Fibroblast of upper back skin (primary cell): ENCODE measurements at regions not wholly inside any gene's neighbourhood (a gene's known extent, or its start where the extent isn't known, plus 50 kb on each side); places are given as distances from the start of the nearest gene placed in this dataset.

Experiments used
- DNase-seq: peaks from one replicate; pipeline ENCODE4 v3.0.0-alpha.2; 2013

DNA sequence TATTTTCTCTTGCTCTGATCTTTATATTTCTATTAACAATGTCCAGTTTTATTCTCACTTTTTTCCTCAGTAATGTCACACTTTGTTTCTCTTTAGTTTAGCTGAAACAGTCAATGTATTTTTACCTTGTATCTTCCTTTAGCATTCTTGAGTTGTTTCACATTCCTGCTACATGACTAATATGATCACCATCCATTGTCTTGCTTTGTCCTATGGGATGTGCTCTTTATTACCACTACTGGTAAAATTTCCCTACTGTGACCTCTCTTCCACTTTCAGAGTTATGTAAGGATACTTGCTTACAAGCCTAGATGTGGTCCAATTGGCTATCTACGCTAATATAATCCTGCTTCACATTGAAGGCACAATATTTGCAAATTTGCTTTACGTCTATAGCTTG is 457.9 kb downstream of the PIK3C3 start:
- DNase-seq: peak; percentile 14

DNA sequence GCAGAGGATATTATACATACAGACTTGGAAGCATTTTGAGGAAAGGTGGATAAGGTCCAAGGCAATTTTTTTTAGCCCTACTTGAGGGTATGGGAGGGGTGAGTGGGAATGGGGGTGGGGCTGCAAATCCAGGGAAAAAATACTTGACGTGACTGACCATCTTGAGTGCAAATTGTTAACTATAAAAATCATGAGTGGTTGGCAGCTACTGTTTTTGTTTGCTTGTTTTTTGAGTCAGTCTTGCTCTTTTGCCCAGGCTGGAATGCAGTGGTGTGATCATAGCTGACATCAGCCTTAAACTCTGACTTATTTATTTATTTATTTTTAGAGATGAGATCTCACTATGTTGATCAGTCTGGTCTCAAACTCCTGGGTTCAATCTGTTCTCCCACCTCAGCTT is 458.8 kb downstream of the PIK3C3 start:
- DNase-seq: no peak

DNA sequence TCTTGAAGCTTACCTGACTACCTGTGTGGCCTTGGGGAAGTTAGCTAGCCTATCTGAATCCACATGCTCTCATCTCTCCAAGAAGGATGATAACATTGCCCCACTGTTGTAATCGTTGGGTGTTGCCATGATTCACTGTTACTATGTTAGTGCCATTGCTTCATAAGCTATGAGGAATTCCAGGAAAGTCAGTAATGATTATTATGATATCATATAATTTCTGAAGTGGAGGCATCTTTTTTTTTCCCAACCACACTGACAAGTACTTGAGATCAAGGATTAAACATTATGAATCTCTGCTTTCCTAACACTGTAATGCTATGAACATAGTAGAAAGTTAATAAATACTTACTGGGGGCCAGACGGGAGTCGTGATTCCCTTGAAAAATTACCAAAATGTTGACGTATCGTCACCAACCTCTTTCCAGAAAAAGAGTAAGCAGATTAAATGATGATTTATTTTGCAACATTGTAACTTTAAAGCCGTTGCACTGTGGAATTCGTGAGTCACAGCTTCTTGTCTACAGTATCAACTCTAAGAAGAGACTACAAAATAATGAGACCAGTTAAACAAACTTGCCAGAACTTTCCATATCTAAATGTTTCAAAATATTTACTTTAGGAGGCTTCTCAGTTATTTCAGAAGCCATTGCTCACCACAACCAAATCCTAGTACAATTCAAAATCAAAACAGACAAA is 459.9 kb downstream of the PIK3C3 start:
- peak; percentile 55 for DNase-seq

DNA sequence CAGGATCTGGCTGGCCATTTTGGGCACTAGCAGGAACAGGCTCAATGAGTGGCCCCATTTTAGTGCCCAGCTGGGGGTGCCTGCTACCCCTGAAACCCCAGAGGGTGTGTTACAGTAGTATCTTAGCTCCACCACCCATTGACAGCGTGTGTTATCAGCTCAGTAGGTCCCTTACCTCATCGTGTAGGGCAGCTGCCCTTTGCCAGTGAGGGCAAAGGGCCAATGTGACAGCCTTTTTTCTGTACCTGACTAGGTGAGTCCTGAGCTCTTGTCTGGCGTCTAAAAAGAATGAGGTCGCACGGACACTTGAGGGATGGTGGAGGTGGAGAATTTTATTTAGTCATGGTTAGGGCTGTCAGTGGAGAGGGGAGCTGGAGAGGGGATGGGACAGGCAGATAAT is 462.2 kb downstream of the PIK3C3 start:
- no peak for DNase-seq

DNA sequence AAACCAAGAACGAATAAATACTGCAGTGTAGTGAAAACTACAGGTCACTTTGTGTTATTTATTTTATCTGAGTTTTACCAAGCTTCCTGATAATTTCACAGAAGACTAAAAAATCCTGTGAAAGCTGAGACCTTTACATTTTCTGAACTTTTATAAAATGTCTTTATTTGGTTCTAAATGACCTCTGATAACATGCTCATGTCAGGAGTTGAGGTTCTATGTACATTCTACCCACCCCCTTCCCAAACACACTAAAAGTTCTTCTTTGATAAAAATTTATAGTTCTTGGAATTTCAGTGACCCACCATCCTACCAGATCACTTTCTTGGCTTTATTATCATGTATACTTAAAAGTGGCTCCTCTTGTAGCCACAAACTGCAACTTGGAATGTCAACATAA is 463.1 kb downstream of the PIK3C3 start:
- DNase-seq: no peak

DNA sequence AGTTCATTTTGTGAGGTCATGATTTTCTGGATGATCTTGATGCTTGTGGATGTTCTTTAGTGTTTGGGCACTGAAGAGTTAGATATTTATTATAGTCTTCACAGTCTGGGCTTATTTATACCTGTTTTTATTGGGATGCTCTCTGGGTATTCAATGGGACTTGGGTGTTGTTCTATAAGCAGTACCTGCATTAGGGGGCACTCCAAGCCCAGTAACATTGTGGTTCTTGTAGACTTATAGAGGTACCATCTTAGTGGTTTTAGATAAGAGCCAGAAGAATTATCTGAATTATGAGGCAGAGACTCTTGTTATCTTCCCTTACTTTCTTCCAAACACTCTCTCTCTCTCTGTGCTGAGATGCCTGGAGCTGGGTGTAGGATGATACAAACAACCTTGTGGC is 470.0 kb downstream of the PIK3C3 start:
- no peak for DNase-seq

DNA sequence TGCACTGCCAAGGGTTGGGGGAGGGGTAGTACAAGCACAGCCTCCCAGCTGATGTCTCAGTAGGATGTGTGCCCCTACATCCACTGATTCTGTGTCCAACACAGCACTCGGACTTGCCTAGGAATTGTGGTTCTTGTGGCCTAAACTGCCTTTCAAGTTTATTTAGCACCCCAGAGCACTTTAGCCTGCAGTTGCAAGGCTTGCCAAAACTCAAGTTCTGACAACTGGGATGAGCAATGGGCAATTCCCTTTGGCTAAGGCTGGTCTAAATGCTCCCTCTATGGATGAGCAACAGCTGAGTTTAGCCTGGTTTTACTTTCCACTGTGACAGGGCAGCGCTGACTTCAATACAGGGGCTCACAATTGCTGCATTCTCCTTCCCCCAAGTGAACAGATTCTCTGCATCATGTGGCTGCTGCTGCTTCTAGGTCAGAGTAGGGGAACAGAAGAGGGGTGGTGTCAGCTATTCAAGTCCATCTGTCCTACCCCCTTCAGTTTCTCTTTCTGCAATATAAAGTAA is 471.5 kb downstream of the PIK3C3 start:
- DNase-seq: no peak

DNA sequence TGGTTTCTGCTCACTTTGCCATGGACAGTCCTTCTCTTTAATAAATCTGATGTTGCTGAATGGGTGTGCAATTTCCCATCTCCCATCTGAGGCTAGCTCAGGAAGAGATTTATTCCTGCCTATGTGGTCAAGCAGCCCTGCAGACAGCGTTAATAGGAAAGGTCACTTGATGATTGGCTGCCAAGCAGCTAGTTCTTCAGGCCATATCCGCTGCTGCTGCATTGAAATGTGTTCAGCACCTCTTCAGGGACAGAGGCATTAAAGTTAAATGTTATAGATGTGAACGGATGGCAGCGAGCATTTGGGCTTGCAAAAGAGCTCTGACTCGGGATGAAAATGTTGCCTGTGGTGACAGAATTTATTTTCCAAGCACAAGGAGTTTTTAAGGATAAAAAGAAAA is 474.2 kb downstream of the PIK3C3 start:
- DNase-seq: no peak

DNA sequence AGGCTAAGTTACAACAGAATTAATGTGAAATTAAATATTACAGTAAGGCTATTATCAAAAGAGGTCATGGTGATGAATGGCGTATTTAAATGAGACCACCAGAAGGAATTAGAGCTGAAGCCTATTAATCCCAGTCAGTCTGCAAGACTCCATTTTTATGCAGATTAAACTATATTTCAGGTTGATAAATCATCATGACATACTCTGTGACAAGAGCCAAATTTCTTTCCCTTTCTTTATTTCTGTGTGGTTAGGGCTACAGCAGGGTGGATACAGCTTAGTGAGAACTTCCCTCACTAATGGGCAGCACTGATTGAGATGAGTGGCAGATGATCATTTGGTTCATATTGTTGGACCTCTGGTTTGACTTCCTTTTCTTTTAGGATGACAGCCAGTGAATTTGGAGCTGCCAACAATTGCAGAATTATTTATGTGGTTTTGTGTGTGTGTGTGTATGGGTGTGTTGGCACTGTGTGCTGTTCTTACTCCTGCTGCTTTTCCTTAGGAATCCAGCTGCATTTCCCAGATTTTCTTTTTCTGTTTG is 481.3 kb downstream of the PIK3C3 start:
- DNase-seq: no peak

DNA sequence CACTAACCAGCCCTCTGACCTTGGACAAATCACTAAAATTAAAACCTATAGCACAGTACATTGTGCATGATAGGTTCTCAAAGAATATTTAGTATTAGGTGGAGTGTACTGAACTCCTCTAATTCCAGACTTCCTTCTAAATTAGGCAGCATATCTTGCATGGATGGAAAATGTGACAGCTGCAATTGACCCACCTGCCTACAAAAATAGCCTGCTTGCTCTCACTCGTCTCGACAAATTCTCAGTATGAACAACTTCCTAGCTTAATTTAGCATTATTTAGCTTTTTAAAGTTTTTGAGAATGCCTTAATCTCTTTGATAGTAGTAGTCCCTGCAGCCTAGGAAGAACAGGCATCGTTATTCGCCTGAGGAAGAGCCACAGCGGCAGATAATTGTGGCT is 482.0 kb downstream of the PIK3C3 start:
- no peak for DNase-seq

DNA sequence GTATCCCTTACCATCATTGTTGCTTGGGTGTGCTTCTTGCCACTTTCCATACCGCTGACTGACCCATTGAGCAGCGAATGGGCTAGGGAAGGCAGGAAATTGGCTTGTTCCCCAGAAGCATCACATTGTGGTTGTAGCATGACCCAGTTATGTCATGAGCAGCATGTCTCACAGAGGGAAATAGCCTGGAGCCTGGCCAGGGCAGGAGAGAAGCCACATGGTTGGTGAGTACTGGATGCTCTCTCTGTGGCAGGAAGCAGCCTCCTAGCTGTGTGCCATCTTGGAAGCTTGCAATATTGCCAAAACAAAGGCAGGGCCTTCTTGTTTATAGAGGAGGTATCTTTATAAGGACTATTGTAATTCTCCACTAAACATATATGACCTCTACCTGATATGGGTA is 482.6 kb downstream of the PIK3C3 start:
- DNase-seq: no peak

DNA sequence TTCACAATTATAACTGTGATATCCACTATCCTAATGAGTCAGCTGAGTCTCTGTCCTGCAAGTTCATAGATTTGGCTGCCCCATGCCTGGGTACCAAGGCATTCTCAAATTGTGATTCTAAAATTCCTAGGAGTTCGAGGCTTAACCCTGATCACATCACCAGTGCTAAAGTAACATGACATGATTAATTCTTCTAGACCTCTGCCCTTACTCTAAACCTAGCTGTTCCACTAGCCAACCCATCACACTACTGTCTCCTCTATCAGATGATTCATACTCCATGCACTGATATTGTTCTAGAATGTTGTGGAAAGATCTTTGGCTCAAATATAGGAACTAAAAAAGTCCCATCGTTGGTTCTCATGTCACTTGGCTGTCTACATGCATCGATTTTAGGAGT is 487.6 kb downstream of the PIK3C3 start:
- peak; percentile 7 for DNase-seq

DNA sequence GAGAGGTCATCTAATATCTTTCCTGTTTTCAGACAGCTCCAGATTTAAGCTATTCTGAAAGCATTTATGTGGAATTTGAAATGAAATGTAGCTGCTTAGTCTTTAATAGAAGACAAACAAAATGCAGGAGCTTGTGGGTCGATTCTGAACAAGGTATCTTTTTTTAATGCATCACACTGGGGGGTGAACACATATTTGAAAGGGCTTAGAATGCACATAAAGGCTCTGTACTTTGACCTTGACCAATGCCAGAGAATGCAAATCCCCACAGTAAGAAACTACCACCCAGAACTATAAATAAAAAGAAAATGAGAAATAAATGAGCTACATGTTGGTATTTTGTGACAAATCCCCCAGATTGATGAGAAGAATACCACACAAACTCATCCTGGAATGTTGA is 489.3 kb downstream of the PIK3C3 start:
- DNase-seq: peak; percentile 5

DNA sequence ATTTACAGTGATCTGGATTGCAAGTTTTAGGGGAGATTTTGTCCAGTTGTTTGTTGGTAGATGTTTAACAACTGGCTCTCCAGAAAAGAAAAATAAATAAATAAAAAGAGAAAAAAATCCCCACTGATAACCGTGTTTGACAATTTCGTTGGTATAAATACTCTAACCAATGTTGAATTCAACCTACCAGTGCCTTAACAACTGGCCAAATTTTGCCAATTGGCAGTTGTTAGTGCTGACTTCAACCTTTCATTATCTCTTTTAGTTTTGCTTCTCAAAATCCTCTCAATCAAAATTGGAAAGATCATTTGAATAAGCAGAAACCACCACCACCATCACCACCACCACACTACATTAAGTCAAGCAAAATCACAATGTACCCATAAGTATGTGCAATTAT is 490.3 kb downstream of the PIK3C3 start:
- no peak for DNase-seq

DNA sequence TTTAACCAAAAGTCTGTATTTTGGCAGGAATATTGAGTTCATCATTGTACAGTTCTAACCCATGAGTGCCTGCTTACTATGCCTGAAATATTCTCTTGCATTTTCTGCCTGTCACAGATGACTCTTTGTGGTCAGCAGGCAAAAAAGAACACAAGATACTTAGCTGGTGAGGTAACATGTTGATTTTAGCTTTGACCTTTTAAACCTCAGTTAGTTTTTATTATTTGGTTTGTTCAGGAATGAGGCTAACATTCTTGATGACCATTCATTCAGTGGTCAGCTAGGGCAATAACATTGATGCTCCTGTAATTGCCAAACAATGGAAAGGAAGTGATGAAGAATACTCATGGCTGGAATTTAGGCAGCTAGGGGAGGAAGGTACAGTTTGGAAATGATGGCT is 491.2 kb downstream of the PIK3C3 start:
- DNase-seq: peak; percentile 72

DNA sequence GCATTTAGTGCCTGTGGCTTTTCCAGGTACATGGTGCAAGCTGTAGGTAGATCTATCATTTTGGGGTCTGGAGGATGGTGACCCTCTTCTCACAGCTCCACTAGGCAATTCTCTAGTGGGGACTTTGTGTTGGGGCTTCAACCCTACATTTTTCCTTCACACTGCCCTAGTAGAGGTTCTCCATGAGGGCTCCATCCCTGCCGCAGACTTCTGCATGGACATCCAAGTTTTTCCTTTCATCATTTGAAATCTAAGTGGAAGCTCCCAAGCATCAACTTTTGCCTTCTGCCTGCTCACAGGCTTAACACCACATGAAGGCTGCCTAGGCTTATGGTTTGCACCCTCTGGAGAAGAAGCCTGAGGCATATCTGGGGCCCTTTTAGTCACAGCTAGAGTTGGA is 492.7 kb downstream of the PIK3C3 start:
- DNase-seq: no peak

DNA sequence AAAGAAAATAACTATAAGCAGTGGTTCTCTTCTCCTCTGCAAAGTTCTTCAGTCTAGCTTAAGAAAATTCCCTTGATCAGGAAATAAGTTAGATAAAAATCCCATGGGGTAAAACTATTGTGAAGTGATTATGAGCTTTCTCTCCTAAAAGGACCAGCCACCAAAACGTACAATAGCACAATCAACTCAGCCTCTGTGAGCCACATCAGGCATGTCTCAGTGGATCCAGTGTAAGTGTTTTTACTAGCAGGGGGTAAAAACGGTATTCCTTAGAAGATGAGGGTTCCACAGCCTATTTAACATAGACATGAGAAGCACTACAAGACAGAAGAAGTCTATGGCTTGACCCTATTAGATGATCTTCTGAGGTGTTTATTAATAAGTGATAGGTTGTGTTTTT is 503.2 kb downstream of the PIK3C3 start:
- DNase-seq: no peak

DNA sequence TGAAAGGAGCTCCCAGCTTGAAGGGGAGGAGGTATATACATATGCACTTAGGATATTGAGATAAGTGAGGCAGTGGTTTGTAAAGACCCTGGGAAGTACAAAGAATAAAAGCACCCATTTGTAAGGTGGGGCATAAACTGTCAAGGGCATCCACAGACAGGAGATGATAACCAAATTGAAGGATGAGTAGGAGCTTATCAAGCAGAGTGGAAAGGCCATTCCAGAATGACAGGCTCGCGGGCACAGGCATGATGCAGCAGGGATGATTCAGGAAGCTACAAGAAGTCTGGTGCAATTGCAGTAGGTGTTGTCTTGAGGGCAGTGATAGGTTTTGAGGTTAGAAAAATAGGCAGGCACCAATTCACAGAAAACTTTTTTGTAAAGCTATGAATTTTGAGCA is 504.8 kb downstream of the PIK3C3 start:
- DNase-seq: no peak

DNA sequence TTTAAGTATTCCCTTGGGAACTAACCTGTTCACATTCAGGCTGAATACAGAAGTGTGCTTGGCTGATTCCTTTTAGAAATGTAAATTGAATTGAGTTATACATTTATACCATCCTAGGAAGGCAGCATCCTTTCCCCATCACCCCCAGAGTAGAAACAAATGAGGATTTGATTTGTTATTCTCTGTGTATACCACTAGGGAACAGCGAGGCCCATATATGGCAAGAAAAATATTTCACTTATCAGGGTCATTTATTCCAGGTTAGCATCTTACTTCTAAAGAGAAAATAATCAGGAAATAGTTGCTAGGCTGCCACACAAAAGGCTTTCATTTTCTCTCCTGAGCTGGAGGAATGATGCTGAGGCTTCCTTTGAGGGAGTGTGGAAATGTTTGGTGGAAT is 516.9 kb downstream of the PIK3C3 start:
- DNase-seq: no peak

DNA sequence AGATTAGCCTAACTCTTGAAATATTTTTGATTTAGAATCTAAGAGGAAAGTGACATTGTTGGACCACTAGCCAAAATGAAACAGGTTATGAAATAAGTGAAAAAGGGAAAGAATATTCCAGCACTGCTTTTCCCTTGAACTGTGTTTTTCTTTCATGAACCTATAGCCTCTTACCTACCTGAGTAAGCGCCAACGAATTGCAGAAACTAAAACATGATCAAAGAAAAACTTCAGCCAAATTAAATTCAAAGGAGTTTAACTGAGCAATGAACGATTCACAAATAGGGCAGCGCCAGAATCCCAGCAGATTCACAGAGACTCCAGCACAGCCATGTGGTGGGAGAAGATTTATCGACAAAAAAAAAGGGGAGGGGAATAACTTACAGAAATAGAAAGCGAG is 518.6 kb downstream of the PIK3C3 start:
- DNase-seq: no peak

DNA sequence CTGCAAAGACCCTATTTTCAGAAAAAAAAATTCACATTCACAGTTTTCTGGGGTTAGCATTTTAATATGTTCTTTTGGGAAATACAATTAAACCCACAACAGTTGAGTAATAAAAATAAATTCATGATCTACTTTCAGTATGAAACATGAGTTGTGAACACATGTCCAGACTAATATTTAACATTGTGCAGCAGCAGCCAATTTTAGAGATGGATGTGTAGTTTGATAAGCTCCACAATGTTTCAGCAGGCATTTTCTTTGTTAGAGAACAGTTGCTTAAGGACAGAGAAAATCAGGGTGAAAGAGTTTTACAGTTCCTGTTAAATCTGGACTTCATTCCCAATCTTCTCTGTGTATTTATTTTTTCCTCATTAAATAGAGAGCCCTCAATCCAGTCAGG is 519.5 kb downstream of the PIK3C3 start:
- no peak for DNase-seq

DNA sequence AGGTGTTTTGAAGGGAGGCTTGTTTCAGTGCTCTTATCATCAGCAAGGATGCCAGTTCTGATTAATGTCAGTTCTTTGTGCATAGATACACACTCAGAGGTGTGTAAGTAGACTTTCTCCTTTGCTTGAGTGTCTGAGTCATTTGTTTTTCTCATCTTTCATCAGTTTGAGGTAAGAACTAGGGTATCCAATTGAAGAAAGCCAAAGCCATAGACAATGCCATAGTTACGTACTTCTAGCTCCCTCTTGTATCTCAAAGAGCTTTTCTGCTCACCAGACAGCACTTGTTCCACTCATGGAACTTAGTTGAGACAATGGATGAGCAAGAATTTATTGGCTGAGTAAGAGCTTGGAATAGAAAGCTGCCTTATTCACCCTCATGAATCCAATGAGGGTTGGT is 520.1 kb downstream of the PIK3C3 start:
- DNase-seq: no peak

DNA sequence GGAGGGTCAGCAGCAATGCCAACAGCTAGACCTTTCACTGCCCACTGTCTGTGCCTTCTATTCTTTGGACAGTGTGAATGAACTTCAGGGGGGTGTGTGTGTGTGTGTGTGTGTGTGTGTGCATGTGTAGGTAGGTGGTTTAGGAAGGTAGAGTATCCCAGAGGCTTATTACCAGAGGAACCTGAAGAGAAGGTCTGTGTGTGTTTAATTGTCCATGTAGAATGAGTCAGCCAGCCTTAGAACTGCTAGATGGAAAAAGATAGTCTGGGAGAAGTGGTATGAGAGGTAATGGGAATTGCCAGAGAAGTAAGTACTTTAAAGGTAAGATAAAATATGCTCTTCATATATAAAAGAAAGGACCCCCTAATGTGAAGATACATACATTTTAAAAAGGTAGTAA is 522.2 kb downstream of the PIK3C3 start:
- no peak for DNase-seq

DNA sequence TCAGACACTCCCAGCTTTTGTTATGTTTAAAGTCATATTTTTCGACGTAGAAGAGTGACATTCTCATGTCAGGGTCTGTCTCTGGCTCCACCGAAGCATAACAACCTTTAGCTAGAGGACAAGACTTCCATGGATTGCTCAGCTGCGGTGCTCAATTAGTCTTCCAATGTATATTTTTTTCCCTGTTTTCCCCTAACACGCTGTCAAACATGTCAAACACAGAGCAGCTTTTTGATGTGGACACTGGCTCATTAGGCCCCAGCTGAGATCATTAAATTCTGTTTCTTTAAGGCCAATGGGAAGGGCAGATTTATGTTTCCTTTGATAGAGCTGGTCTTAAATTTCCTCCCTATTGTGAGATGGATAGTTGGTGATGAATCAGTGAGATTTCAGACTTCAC is 525.4 kb downstream of the PIK3C3 start:
- no peak for DNase-seq

DNA sequence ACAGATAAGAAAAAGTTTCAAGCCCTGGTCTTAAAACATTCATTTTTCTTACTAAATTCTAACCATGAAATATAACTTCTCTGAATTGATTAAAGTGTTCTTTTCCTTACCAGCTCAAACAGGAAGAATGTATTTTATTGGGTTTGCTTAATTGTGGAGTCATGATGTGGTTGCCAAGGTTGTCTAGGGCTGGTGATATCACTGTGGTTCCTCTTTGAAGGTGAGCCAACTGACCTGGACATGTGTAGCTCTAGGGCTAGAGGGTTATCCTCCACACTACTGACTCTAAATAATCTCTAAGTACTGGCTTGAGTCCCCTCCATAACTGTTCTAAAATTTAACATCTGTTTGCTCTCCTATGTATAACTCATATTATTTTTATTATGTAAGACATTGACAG is 529.6 kb downstream of the PIK3C3 start:
- no peak for DNase-seq
